Liver (tissue), 3 donors: ENCODE measurements at regions not wholly inside any gene's neighbourhood (a gene's known extent, or its start where the extent isn't known, plus 50 kb on each side); places are given as distances from the start of the nearest gene placed in this dataset.

ENCODE experiments used
- EGR1 ChIP-seq, 2 donors: IDR thresholded peaks; 2 replicates each; pipeline ENCODE4 v1.6.1; 2016 to 2018; ENCODE audit warnings: antibody characterized with exemption in 2 of 2, low read depth in 2 of 2
- FOXA1 ChIP-seq: IDR thresholded peaks from 2 replicates; pipeline ENCODE4 v1.6.1; 2016; ENCODE audit warnings: antibody characterized with exemption
- HNF4A ChIP-seq, 2 donors: conservative IDR thresholded peaks; 2 replicates each; pipeline ENCODE4 v1.6.1; 2016; ENCODE audit warnings: antibody characterized with exemption in 2 of 2, mild to moderate bottlenecking in 2 of 2
- HNF4G ChIP-seq: IDR thresholded peaks from 2 replicates; pipeline ENCODE4 v1.6.1; 2016; ENCODE audit warnings: antibody characterized with exemption
- RAD21 ChIP-seq, 2 donors: IDR thresholded peaks; 2 replicates each; pipeline ENCODE4 v1.6.1; 2016; ENCODE audit warnings: antibody characterized with exemption in 2 of 2, mild to moderate bottlenecking in 2 of 2
- RXRA ChIP-seq, 2 donors: IDR thresholded peaks; 2 replicates each; pipeline ENCODE4 v1.6.1; 2017 to 2018; ENCODE audit warnings: antibody characterized with exemption in 2 of 2, mild to moderate bottlenecking in 1 of 2
- SP1 ChIP-seq: IDR thresholded peaks from 2 replicates; pipeline ENCODE4 v1.6.1; 2018; ENCODE audit warnings: antibody characterized with exemption, mild to moderate bottlenecking
- TAF1 ChIP-seq: conservative IDR thresholded peaks from 2 replicates; pipeline ENCODE4 v1.6.1; 2016; ENCODE audit warnings: antibody characterized with exemption, mild to moderate bottlenecking
- YY1 ChIP-seq: IDR thresholded peaks from 2 replicates; pipeline ENCODE4 v1.6.1; 2016; ENCODE audit warnings: antibody characterized with exemption, mild to moderate bottlenecking
- TF ChIP-seq, protein P1 (sequence below): fragments of 150-350 bp; IDR thresholded peaks from 2 replicates; pipeline ENCODE4 v1.5.1; 2017; ENCODE audit warnings: improper control_type of control experiment, low read depth, low read length; ENCODE audit not compliant: missing input control
- TF ChIP-seq, protein P2 (sequence below): IDR thresholded peaks from 2 replicates; pipeline ENCODE4 v1.6.1; 2016; ENCODE audit warnings: antibody characterized with exemption
- TF ChIP-seq, protein P3 (sequence below): IDR thresholded peaks from 2 replicates; pipeline ENCODE4 v1.6.1; 2016; ENCODE audit warnings: antibody characterized with exemption
- TF ChIP-seq, protein P4 (sequence below): IDR thresholded peaks from 2 replicates; pipeline ENCODE4 v1.6.1; 2016; ENCODE audit warnings: antibody characterized with exemption, mild to moderate bottlenecking
- donor health status: healthy.
- donor health status: healthy.

DNA sequence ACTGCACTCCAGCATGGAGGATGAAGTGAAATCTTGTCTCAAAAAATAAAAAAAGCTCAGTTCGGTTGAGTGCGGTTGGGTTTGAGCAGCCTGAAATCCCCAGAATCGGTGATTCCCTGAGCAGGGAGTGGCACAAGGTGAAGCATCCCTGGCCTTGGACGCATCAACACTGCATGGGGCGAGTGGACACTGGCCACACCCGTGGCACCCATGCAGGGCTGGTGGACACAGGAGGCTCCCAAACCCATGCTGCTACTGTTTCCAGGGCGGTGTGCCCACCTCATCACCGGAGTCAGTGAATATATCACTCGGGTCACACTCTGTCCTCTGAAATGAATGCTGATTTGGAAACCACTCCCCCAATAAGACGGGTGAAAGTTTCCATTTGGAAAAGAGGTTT, 53.4 kb upstream of the ACTRT2 start:
- TF ChIP-seq, protein P1, sequence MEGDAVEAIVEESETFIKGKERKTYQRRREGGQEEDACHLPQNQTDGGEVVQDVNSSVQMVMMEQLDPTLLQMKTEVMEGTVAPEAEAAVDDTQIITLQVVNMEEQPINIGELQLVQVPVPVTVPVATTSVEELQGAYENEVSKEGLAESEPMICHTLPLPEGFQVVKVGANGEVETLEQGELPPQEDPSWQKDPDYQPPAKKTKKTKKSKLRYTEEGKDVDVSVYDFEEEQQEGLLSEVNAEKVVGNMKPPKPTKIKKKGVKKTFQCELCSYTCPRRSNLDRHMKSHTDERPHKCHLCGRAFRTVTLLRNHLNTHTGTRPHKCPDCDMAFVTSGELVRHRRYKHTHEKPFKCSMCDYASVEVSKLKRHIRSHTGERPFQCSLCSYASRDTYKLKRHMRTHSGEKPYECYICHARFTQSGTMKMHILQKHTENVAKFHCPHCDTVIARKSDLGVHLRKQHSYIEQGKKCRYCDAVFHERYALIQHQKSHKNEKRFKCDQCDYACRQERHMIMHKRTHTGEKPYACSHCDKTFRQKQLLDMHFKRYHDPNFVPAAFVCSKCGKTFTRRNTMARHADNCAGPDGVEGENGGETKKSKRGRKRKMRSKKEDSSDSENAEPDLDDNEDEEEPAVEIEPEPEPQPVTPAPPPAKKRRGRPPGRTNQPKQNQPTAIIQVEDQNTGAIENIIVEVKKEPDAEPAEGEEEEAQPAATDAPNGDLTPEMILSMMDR: no peak
- TF ChIP-seq EGR1 (IDR thresholded peaks at IDR 0.05; ENCODE audit: low read depth in 2 of 2) (no peak), YY1 (no peak), RAD21 (IDR thresholded peaks at IDR 0.05) (no peak), TAF1 (no peak), FOXA1 (no peak), HNF4A (conservative IDR thresholded peaks at IDR 0.05) (no peak), SP1 (no peak), RXRA (IDR thresholded peaks at IDR 0.05) (no peak), HNF4G (no peak)
- TF ChIP-seq, protein P2, sequence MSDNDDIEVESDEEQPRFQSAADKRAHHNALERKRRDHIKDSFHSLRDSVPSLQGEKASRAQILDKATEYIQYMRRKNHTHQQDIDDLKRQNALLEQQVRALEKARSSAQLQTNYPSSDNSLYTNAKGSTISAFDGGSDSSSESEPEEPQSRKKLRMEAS: no peak
- TF ChIP-seq, protein P3, sequence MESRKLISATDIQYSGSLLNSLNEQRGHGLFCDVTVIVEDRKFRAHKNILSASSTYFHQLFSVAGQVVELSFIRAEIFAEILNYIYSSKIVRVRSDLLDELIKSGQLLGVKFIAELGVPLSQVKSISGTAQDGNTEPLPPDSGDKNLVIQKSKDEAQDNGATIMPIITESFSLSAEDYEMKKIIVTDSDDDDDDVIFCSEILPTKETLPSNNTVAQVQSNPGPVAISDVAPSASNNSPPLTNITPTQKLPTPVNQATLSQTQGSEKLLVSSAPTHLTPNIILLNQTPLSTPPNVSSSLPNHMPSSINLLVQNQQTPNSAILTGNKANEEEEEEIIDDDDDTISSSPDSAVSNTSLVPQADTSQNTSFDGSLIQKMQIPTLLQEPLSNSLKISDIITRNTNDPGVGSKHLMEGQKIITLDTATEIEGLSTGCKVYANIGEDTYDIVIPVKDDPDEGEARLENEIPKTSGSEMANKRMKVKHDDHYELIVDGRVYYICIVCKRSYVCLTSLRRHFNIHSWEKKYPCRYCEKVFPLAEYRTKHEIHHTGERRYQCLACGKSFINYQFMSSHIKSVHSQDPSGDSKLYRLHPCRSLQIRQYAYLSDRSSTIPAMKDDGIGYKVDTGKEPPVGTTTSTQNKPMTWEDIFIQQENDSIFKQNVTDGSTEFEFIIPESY: no peak
- TF ChIP-seq, protein P4, sequence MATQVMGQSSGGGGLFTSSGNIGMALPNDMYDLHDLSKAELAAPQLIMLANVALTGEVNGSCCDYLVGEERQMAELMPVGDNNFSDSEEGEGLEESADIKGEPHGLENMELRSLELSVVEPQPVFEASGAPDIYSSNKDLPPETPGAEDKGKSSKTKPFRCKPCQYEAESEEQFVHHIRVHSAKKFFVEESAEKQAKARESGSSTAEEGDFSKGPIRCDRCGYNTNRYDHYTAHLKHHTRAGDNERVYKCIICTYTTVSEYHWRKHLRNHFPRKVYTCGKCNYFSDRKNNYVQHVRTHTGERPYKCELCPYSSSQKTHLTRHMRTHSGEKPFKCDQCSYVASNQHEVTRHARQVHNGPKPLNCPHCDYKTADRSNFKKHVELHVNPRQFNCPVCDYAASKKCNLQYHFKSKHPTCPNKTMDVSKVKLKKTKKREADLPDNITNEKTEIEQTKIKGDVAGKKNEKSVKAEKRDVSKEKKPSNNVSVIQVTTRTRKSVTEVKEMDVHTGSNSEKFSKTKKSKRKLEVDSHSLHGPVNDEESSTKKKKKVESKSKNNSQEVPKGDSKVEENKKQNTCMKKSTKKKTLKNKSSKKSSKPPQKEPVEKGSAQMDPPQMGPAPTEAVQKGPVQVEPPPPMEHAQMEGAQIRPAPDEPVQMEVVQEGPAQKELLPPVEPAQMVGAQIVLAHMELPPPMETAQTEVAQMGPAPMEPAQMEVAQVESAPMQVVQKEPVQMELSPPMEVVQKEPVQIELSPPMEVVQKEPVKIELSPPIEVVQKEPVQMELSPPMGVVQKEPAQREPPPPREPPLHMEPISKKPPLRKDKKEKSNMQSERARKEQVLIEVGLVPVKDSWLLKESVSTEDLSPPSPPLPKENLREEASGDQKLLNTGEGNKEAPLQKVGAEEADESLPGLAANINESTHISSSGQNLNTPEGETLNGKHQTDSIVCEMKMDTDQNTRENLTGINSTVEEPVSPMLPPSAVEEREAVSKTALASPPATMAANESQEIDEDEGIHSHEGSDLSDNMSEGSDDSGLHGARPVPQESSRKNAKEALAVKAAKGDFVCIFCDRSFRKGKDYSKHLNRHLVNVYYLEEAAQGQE: no peak
